ENCODE measurements at regions not wholly inside any gene's neighbourhood (a gene's known extent, or its start where the extent isn't known, plus 50 kb on each side); places are given as distances from the start of the nearest gene placed in this dataset.

DNA sequence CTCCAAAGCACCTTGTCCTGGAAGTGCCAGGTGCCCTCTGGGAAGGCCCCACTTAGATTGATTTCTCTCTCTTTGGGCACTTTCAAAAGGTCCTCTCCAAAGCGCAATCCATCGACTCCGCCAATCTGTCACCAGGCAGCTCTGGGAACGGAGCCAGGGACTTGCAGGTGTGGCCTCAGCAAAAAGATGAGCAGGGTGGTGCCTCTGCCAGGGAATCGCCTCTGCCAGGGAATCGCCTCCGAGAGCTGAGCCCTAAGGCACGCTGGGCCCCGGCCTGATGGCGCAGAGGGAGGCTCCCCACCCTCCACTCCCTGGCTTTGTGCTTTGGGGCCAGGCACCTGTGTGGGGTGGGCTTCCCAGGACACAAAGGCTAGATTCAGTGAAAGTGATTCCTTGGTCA, 1391.3 kb downstream of the TBC1D22A start:
- Histone ChIP-seq H3K4me3 (ENCODE audit: low read depth in 2 of 2, low read length in 2 of 2) (no peak overlapping the region), H3K27me3 (ENCODE audit: control insufficient read depth, insufficient read depth, low read length) (no peaks in the 10 kb centered on the region; the same call in 1 of the 2 replicates), H3K4me1 (ENCODE audit: control insufficient read depth, insufficient read depth, low read length) (no peaks in the 10 kb centered on the region), H3K36me3 (ENCODE audit: control insufficient read depth, insufficient read depth, low read length) (no peaks in the 10 kb centered on the region), H3K27ac (ENCODE audit: low read length) (no peak overlapping the region), H3K9me3 (ENCODE audit: control insufficient read depth, insufficient read depth, low read depth, low read length) (no peaks in the 10 kb centered on the region)
- BruUV-seq (replicated peaks) = no TSS peak
- intact Hi-C loops (cut with micrococcal nuclease; ENCODE audit: unreplicated experiment) (no loop called here), in situ Hi-C loops (cut with HindIII; ENCODE audit: low pct_unique_long_range_greater_than_20kb, low sequenced_read_pairs) (no loop called here)
- DNase-seq (ENCODE audit: low read depth, low spot score) (no peak), ATAC-seq (no peak)
- no peak for TF ChIP-seq SIN3A (IDR thresholded peaks at IDR 0.05; ENCODE audit: borderline replicate concordance, insufficient read depth, low read depth, low read length)
- no peak for TF ChIP-seq TCF7L2 (IDR thresholded peaks at IDR 0.05; ENCODE audit: low read depth, low read length)
- TF ChIP-seq, protein P1, sequence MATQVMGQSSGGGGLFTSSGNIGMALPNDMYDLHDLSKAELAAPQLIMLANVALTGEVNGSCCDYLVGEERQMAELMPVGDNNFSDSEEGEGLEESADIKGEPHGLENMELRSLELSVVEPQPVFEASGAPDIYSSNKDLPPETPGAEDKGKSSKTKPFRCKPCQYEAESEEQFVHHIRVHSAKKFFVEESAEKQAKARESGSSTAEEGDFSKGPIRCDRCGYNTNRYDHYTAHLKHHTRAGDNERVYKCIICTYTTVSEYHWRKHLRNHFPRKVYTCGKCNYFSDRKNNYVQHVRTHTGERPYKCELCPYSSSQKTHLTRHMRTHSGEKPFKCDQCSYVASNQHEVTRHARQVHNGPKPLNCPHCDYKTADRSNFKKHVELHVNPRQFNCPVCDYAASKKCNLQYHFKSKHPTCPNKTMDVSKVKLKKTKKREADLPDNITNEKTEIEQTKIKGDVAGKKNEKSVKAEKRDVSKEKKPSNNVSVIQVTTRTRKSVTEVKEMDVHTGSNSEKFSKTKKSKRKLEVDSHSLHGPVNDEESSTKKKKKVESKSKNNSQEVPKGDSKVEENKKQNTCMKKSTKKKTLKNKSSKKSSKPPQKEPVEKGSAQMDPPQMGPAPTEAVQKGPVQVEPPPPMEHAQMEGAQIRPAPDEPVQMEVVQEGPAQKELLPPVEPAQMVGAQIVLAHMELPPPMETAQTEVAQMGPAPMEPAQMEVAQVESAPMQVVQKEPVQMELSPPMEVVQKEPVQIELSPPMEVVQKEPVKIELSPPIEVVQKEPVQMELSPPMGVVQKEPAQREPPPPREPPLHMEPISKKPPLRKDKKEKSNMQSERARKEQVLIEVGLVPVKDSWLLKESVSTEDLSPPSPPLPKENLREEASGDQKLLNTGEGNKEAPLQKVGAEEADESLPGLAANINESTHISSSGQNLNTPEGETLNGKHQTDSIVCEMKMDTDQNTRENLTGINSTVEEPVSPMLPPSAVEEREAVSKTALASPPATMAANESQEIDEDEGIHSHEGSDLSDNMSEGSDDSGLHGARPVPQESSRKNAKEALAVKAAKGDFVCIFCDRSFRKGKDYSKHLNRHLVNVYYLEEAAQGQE (IDR thresholded peaks at IDR 0.05; ENCODE audit: insufficient read depth in 1 of 2, low read depth in 2 of 2, low read length in 1 of 2) = no peak
- no peak for TF ChIP-seq POLR2AphosphoS5 (IDR thresholded peaks at IDR 0.05; ENCODE audit: low read depth, low read length)
- TF ChIP-seq, protein P2, sequence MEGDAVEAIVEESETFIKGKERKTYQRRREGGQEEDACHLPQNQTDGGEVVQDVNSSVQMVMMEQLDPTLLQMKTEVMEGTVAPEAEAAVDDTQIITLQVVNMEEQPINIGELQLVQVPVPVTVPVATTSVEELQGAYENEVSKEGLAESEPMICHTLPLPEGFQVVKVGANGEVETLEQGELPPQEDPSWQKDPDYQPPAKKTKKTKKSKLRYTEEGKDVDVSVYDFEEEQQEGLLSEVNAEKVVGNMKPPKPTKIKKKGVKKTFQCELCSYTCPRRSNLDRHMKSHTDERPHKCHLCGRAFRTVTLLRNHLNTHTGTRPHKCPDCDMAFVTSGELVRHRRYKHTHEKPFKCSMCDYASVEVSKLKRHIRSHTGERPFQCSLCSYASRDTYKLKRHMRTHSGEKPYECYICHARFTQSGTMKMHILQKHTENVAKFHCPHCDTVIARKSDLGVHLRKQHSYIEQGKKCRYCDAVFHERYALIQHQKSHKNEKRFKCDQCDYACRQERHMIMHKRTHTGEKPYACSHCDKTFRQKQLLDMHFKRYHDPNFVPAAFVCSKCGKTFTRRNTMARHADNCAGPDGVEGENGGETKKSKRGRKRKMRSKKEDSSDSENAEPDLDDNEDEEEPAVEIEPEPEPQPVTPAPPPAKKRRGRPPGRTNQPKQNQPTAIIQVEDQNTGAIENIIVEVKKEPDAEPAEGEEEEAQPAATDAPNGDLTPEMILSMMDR (IDR thresholded peaks at IDR 0.05) = no peak
- POLR2A ChIA-PET = no interaction called here
- CTCF ChIA-PET = no interaction called here

DNA sequence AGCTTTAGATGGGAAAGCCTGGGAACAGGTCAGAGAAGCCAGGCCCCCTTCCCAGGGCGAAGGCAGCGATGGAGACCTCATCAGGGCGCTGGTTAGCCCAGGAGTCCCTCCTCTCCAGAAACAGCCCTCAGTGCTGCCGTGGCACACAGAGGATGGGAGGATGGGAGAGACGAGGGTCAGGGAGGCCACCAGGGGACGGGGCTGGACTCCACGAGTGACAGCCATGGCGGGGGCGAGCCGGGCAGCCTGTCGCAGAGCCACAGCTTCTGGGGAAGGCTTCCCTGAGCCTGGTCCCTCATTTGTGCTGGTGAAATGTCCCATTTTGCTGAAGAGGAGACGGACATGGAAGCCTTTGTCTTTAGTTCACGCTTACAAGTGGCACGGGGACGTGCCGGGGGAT, 1390.5 kb downstream of the TBC1D22A start:
- H3K4me1 ChIP-seq (ENCODE audit: control insufficient read depth, insufficient read depth, low read length) = no peaks in the 10 kb centered on the region
- intact Hi-C loops (cut with micrococcal nuclease; ENCODE audit: unreplicated experiment) (no loop called here), in situ Hi-C loops (cut with HindIII; ENCODE audit: low pct_unique_long_range_greater_than_20kb, low sequenced_read_pairs) (no loop called here)
- H3K36me3 ChIP-seq (ENCODE audit: control insufficient read depth, insufficient read depth, low read length) = no peaks in the 10 kb centered on the region
- H3K27me3 ChIP-seq (ENCODE audit: control insufficient read depth, insufficient read depth, low read length) = no peaks in the 10 kb centered on the region; the same call in 1 of the 2 replicates
- no peak for TF ChIP-seq SIN3A (IDR thresholded peaks at IDR 0.05; ENCODE audit: borderline replicate concordance, insufficient read depth, low read depth, low read length)
- TF ChIP-seq, protein P2 (IDR thresholded peaks at IDR 0.05) = no peak
- TF ChIP-seq TCF7L2 (IDR thresholded peaks at IDR 0.05; ENCODE audit: low read depth, low read length) = no peak
- TF ChIP-seq, protein P1 (IDR thresholded peaks at IDR 0.05; ENCODE audit: insufficient read depth in 1 of 2, low read depth in 2 of 2, low read length in 1 of 2) = no peak
- DNase-seq (ENCODE audit: low read depth, low spot score) = no peak
- ChIA-PET CTCF (no interaction called here), POLR2A (no interaction called here)
- no peaks in the 10 kb centered on the region for H3K9me3 ChIP-seq (ENCODE audit: control insufficient read depth, insufficient read depth, low read depth, low read length)
- no peak for ATAC-seq
- BruUV-seq (replicated peaks) = no TSS peak
- H3K27ac ChIP-seq (ENCODE audit: low read length) = no peak overlapping the region
- H3K4me3 ChIP-seq (ENCODE audit: low read depth in 2 of 2, low read length in 2 of 2) = no peak overlapping the region

Measured in Panc1 (cell line).